A549 (cell line): ENCODE measurements at regions not wholly inside any gene's neighbourhood (a gene's known extent, or its start where the extent isn't known, plus 50 kb on each side); places are given as distances from the start of the nearest gene placed in this dataset.

Source experiments
- ATAC-seq, 2 experiments: fragments of 200-7000 bp in 1 of 2; fragments of >200 bp in 1 of 2; cut with Nextera tagmentation in 1 of 2; cut with Tn5 transposase in 1 of 2; 3 replicates each; pipeline versions ENCODE4 v1.8.0 to v1.9.1; 2018 to 2020; ENCODE audit warnings: mild to moderate bottlenecking in 1 of 2, moderate library complexity in 1 of 2
- CTCF ChIA-PET: fragments of 300-600 bp; sonication (Branson Sonifier 250); formaldehyde crosslinking; extraction: SDS; loops from one replicate; lab custom pipeline; 2021; ENCODE audit warnings: antibody characterized with exemption, inconsistent platforms; lab: Yijun Ruan, JAX
- POLR2A ChIA-PET: fragments of 350-600 bp; formaldehyde crosslinking; extraction: SDS; loops from one replicate; lab custom pipeline; 2021; ENCODE audit warnings: antibody characterized with exemption, inconsistent platforms; lab: Yijun Ruan, JAX
- DNase-seq, 2 experiments: peaks; one replicate each; pipeline versions ENCODE4 v3.0.0 to v3.0.0-alpha.2; 2011 to 2016; ENCODE audit warnings: low read depth in 1 of 2, low spot score in 1 of 2
- FAIRE-seq: peaks from 2 replicates; lab custom pipeline; 2011; peaks lifted over from hg19 to GRCh38; lab: Jason Lieb, UNC
- H3K27ac ChIP-seq, 2 experiments: fragments of >200 bp; sonication (Bioruptor Twin); formaldehyde crosslinking; 3 replicates each; pipeline ENCODE4 v1.5.1; 2016 to 2017
- H3K4me1 ChIP-seq: fragments of >200 bp; sonication (Bioruptor Twin); formaldehyde crosslinking; 3 replicates; pipeline ENCODE4 v1.6.1; 2016
- H3K4me2 ChIP-seq: fragments of >200 bp; sonication (Bioruptor Twin); formaldehyde crosslinking; 3 replicates; pipeline ENCODE4 v1.6.1; 2016
- H3K4me3 ChIP-seq: fragments of >200 bp; sonication (Bioruptor Twin); formaldehyde crosslinking; 3 replicates; pipeline ENCODE4 v1.5.1; 2016
- H3K9me3 ChIP-seq: fragments of >200 bp; sonication (Bioruptor Twin); formaldehyde crosslinking; 3 replicates; pipeline ENCODE4 v1.6.1; 2016
- CHD2 ChIP-seq: fragments of 150-350 bp; IDR thresholded peaks from 2 replicates; pipeline ENCODE4 v1.6.1; 2014; ENCODE audit warnings: low read length; ENCODE audit not compliant: partially characterized antibody
- CHD4 ChIP-seq: fragments of 200-600 bp; sonication (generic); IDR thresholded peaks from 2 replicates; pipeline ENCODE4 v1.6.1; 2016; ENCODE audit warnings: antibody characterized with exemption, mild to moderate bottlenecking, borderline replicate concordance
- CTCF ChIP-seq: fragments of >200 bp; sonication (Bioruptor Twin); formaldehyde crosslinking; IDR thresholded peaks from 3 replicates; pipeline ENCODE4 v1.5.1; 2016
- E2F6 ChIP-seq: IDR thresholded peaks from 2 replicates; pipeline ENCODE4 v1.6.1; 2012; ENCODE audit warnings: low read depth, borderline replicate concordance
- EHF ChIP-seq: fragments of 250-450 bp; sonication (Bioruptor Pico); IDR thresholded peaks from 2 replicates; pipeline ENCODE4 v1.5.0; 2020; ENCODE audit warnings: mild to moderate bottlenecking
- EP300 ChIP-seq, 2 experiments: fragments of >200 bp; sonication (Bioruptor Twin); formaldehyde crosslinking; IDR thresholded peaks; 2 replicates in 1 of 2; 3 replicates in 1 of 2; pipeline ENCODE4 v1.6.1; 2016 to 2017
- GATA3 ChIP-seq: IDR thresholded peaks from 2 replicates; pipeline ENCODE4 v1.6.1; 2012; ENCODE audit warnings: borderline replicate concordance
- HMGXB4 ChIP-seq: fragments of 250-450 bp; sonication (Bioruptor Pico); IDR thresholded peaks from 2 replicates; pipeline ENCODE4 v1.5.0; 2021; ENCODE audit warnings: mild to moderate bottlenecking, moderate library complexity, borderline replicate concordance
- HOXB13 ChIP-seq: fragments of 250-450 bp; sonication (Bioruptor Pico); IDR thresholded peaks from 2 replicates; pipeline ENCODE4 v1.5.0; 2020; ENCODE audit warnings: low read depth, mild to moderate bottlenecking, moderate library complexity
- HOXB5 ChIP-seq: fragments of 250-450 bp; sonication (Bioruptor Pico); IDR thresholded peaks from 2 replicates; pipeline ENCODE4 v1.5.0; 2020; ENCODE audit warnings: mild to moderate bottlenecking, moderate library complexity
- KDM5A ChIP-seq: fragments of 200-600 bp; sonication (generic); IDR thresholded peaks from 2 replicates; pipeline ENCODE4 v1.6.1; 2016; ENCODE audit warnings: antibody characterized with exemption, mild to moderate bottlenecking
- MAFK ChIP-seq: fragments of 450-650 bp; IDR thresholded peaks from 2 replicates; pipeline ENCODE4 v1.6.1; 2014; ENCODE audit not compliant: partially characterized antibody
- MAZ ChIP-seq: fragments of 150-350 bp; IDR thresholded peaks from 2 replicates; pipeline ENCODE4 v1.6.1; 2014; ENCODE audit warnings: antibody characterized with exemption, low read depth, low read length, borderline replicate concordance
- MYC ChIP-seq: IDR thresholded peaks from 2 replicates; pipeline ENCODE4 v1.6.1; 2012; ENCODE audit warnings: mild to moderate bottlenecking, inconsistent platforms, low read length, improper control_type of control experiment, borderline replicate concordance
- NR3C1 ChIP-seq: fragments of >200 bp; sonication (Bioruptor Twin); formaldehyde crosslinking; IDR thresholded peaks from 3 replicates; pipeline ENCODE4 v1.6.1; 2017
- PBX3 ChIP-seq: IDR thresholded peaks from 2 replicates; pipeline ENCODE4 v1.6.1; 2012
- POLR2A ChIP-seq: IDR thresholded peaks from 2 replicates; pipeline ENCODE4 v1.6.1; 2012; ENCODE audit warnings: mild to moderate bottlenecking, low read length
- RAD21 ChIP-seq, 2 experiments: fragments of >200 bp in 1 of 2; sonication (Bioruptor Twin) in 1 of 2; formaldehyde crosslinking in 1 of 2; IDR thresholded peaks in 1 of 2; conservative IDR thresholded peaks in 1 of 2; 2 replicates in 1 of 2; 3 replicates in 1 of 2; pipeline ENCODE4 v1.6.1; 2012 to 2018; ENCODE audit warnings: inconsistent platforms in 1 of 2
- RARB ChIP-seq: fragments of 250-450 bp; sonication (Bioruptor Pico); IDR thresholded peaks from 2 replicates; pipeline ENCODE4 v1.8.0; 2021; ENCODE audit warnings: mild to moderate bottlenecking, moderate library complexity
- RCOR1 ChIP-seq: fragments of 150-350 bp; IDR thresholded peaks from 2 replicates; pipeline ENCODE4 v1.6.1; 2014; ENCODE audit warnings: antibody characterized with exemption, low read length, low read depth
- RFX5 ChIP-seq: fragments of 450-650 bp; IDR thresholded peaks from 2 replicates; pipeline ENCODE4 v1.7.1; 2014; ENCODE audit warnings: antibody characterized with exemption, mild to moderate bottlenecking, moderate library complexity
- TFCP2L1 ChIP-seq: fragments of 250-450 bp; sonication (Bioruptor Pico); IDR thresholded peaks from 2 replicates; pipeline ENCODE4 v1.5.0; 2021; ENCODE audit warnings: mild to moderate bottlenecking
- TP53 ChIP-seq: fragments of 250-450 bp; sonication (Bioruptor Pico); IDR thresholded peaks from 2 replicates; pipeline ENCODE4 v1.5.0; 2021; ENCODE audit warnings: mild to moderate bottlenecking, moderate library complexity
- ZFP36 ChIP-seq: fragments of 450-650 bp; IDR thresholded peaks from 2 replicates; pipeline ENCODE4 v1.6.1; 2014; ENCODE audit warnings: borderline replicate concordance; ENCODE audit not compliant: partially characterized antibody
- ZNF302 ChIP-seq: fragments of 250-450 bp; sonication (Bioruptor Pico); IDR thresholded peaks from 2 replicates; pipeline ENCODE4 v1.9.0; 2021; ENCODE audit warnings: inconsistent platforms, mild to moderate bottlenecking, moderate library complexity
- ZSCAN20 ChIP-seq: fragments of 250-450 bp; sonication (Bioruptor Pico); IDR thresholded peaks from 2 replicates; pipeline ENCODE4 v1.8.0; 2022; ENCODE audit warnings: mild to moderate bottlenecking, moderate library complexity
- WGBS: methylation state at CpG from one replicate; pipeline ENCODE4 v1.1.6; 2017; ENCODE audit errors: missing lambda C conversion rate; 5-methylcytosine and 5-hydroxymethylcytosine counted together
- TF ChIP-seq, protein P1 (sequence below): fragments of 250-450 bp; sonication (Bioruptor Pico); IDR thresholded peaks from 2 replicates; pipeline ENCODE4 v1.5.0; 2020; ENCODE audit warnings: low read depth, mild to moderate bottlenecking, moderate library complexity

GRCh38 chr4:4759232-4759631 is 100.2 kb upstream of the MSX1 start:
- H3K4me2 ChIP-seq = no peak overlapping the region
- POLR2A ChIA-PET = no interaction called here
- WGBS = 71% methylated on average over 13 of the region's 13 CpGs
- TF ChIP-seq RFX5 = no peak
- TF ChIP-seq RAD21 (conservative IDR thresholded peaks at IDR 0.05 in 1 of 2, IDR thresholded peaks at IDR 0.05 in 1 of 2) = no peak
- no peak for TF ChIP-seq RCOR1
- no peak for TF ChIP-seq NR3C1
- no peak for TF ChIP-seq CHD4
- no peak for TF ChIP-seq ZFP36
- TF ChIP-seq, all 56 proteins: peak for 0
- DNase-seq (no peak), FAIRE-seq (no peak), ATAC-seq (no peak)
- Histone ChIP-seq H3K4me3 (no peak overlapping the region), H3K4me1 (no peaks in the 10 kb centered on the region), H3K27ac (no peak overlapping the region), H3K9me3 (no peaks in the 10 kb centered on the region)
- CTCF ChIA-PET = interaction anchor here (0.7 to 1.1 kb wide), 3 partner anchors 11 to 279 kb away, joined by 3 read pairs; no protein-coding TSS in a partner anchor

GRCh38 chr4:4758681-4759080 is 100.8 kb upstream of the MSX1 start:
- Histone ChIP-seq H3K27ac (no peak overlapping the region), H3K4me3 (no peak overlapping the region), H3K4me2 (no peak overlapping the region), H3K4me1 (no peaks in the 10 kb centered on the region), H3K9me3 (no peaks in the 10 kb centered on the region)
- DNase-seq (no peak), FAIRE-seq (no peak), ATAC-seq (no peak)
- 63% methylated on average over 8 of the region's 8 CpGs for WGBS
- ChIA-PET POLR2A (no interaction called here), CTCF (interaction anchor here (0.7 to 1.1 kb wide), 2 partner anchors 240 to 278 kb away, joined by 3 read pairs; no protein-coding TSS in a partner anchor)
- no peak for TF ChIP-seq RARB (CRISPR knock-in tag)

DNA sequence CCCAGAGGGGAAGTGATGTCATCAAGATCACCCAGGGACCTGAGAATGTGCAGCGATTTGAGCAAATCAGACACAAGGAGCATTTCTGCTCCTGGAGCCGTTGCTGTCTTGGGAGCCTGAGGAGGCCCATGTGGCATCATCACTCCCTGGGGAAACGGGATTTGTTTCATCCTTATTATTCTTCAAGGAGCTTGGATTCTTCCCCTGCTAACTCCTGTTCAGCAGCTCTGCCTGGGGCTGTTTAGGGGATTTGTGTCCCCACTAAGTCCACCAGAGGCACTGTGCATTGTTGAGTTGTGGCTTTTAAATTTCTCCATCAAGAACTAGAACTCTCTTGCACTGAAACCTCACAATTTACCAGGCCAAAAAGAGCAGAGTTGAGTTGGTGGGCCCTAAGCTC is 104.2 kb upstream of the MSX1 start:
- H3K4me3 ChIP-seq = no peak overlapping the region
- ChIA-PET CTCF (no interaction called here), POLR2A (no interaction called here)
- no peaks in the 10 kb centered on the region for H3K9me3 ChIP-seq
- no peak overlapping the region for H3K27ac ChIP-seq
- no peak for TF ChIP-seq ZSCAN20 (CRISPR knock-in tag)
- TF ChIP-seq TFCP2L1 (CRISPR knock-in tag) = no peak
- no peak for TF ChIP-seq TP53 (CRISPR knock-in tag)
- no peak for TF ChIP-seq GATA3
- TF ChIP-seq RAD21 (conservative IDR thresholded peaks at IDR 0.05 in 1 of 2, IDR thresholded peaks at IDR 0.05 in 1 of 2) = no peak
- TF ChIP-seq EP300 (IDR thresholded peaks at IDR 0.05) = no peak
- TF ChIP-seq, protein P1, sequence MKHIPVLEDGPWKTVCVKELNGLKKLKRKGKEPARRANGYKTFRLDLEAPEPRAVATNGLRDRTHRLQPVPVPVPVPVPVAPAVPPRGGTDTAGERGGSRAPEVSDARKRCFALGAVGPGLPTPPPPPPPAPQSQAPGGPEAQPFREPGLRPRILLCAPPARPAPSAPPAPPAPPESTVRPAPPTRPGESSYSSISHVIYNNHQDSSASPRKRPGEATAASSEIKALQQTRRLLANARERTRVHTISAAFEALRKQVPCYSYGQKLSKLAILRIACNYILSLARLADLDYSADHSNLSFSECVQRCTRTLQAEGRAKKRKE (CRISPR knock-in tag) = no peak
- no peak for TF ChIP-seq HOXB13
- no peak for TF ChIP-seq POLR2A
- no peak for TF ChIP-seq MAZ
- FAIRE-seq = no peak
- H3K4me1 ChIP-seq = no peaks in the 10 kb centered on the region
- no peak for DNase-seq
- ATAC-seq = no peak
- WGBS = 60% methylated on average over 1 of the region's 3 CpGs
- H3K4me2 ChIP-seq = no peak overlapping the region

DNA sequence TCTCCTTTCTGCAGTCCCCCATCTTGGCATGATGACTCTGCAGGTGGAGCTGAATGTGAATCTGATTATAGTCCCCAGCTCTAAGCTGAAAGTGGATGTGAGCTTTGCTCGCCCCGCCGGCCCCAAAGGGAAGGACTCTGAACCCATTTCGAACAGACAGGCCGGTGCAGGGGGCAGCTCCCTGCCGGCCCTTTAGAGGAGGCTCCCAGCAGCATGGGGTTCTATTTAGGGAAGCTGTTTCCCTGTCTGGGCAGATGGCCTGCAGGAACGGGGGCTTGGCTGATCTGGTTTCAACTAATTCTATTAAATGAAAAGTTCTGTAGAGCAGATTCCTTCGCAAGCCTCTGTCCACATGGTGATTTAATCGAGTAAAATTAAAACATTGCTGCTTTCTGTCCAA is 104.8 kb upstream of the MSX1 start:
- no peak overlapping the region for H3K4me3 ChIP-seq
- H3K9me3 ChIP-seq = no peaks in the 10 kb centered on the region
- POLR2A ChIA-PET = no interaction called here
- CTCF ChIA-PET = no interaction called here
- no peaks in the 10 kb centered on the region for H3K4me1 ChIP-seq
- WGBS = 60% methylated on average over 7 of the region's 9 CpGs
- ATAC-seq = no peak
- H3K4me2 ChIP-seq = no peak overlapping the region
- FAIRE-seq = no peak
- DNase-seq = no peak
- no peak overlapping the region for H3K27ac ChIP-seq
- TF ChIP-seq ZNF302 (CRISPR knock-in tag) = no peak
- no peak for TF ChIP-seq KDM5A
- TF ChIP-seq ZFP36 = no peak
- no peak for TF ChIP-seq EP300 (IDR thresholded peaks at IDR 0.05)
- TF ChIP-seq E2F6 = no peak
- no peak for TF ChIP-seq HMGXB4 (CRISPR knock-in tag)
- TF ChIP-seq MYC = no peak
- no peak for TF ChIP-seq GATA3
- no peak for TF ChIP-seq PBX3
- no peak for TF ChIP-seq HOXB5 (CRISPR knock-in tag)
- TF ChIP-seq MAFK = no peak
- TF ChIP-seq CHD2 = no peak
- TF ChIP-seq EHF (CRISPR knock-in tag) = no peak
- no peak for TF ChIP-seq CTCF
- TF ChIP-seq ZSCAN20 (CRISPR knock-in tag) = no peak
